ENCODE measurements at regions not wholly inside any gene's neighbourhood (a gene's known extent, or its start where the extent isn't known, plus 50 kb on each side); places are given as distances from the start of the nearest gene placed in this dataset.

- no peaks in the 10 kb centered on the region for H3K9me3 ChIP-seq
- intact Hi-C loops (cut with DNase I): no loop called here
Observed at GRCh38 chr10:65350611-65351010, 1575.2 kb upstream of the LRRTM3 start.

DNA sequence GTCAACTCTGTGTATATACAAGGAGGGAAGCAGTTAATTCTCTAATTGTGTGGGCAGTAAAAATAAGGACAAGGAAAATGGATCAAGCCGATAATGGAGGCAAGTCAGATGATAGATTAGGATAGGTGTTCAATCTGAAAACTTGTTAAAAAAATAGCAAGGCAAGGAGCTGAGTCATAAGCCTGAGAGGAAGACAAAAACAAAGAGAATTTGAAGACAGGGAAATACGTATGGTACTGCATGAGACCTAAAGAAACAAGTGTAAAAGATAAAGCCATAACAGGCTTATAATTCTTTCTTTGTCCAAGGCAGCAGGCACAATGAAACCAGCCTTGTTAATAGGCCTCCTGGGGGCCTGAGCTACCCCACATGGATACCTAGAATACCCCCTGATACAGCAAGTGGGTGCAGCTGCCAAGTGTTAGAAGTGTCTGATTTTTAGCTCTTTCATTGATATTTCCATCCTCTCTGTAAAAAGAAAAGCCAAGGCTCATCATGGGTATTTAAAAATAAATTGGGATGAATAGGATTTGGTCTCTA lies 1570.6 kb upstream of the LRRTM3 start:
- no peak for TF ChIP-seq POLR2A (IDR thresholded peaks at IDR 0.05)
- TF ChIP-seq, protein P1, sequence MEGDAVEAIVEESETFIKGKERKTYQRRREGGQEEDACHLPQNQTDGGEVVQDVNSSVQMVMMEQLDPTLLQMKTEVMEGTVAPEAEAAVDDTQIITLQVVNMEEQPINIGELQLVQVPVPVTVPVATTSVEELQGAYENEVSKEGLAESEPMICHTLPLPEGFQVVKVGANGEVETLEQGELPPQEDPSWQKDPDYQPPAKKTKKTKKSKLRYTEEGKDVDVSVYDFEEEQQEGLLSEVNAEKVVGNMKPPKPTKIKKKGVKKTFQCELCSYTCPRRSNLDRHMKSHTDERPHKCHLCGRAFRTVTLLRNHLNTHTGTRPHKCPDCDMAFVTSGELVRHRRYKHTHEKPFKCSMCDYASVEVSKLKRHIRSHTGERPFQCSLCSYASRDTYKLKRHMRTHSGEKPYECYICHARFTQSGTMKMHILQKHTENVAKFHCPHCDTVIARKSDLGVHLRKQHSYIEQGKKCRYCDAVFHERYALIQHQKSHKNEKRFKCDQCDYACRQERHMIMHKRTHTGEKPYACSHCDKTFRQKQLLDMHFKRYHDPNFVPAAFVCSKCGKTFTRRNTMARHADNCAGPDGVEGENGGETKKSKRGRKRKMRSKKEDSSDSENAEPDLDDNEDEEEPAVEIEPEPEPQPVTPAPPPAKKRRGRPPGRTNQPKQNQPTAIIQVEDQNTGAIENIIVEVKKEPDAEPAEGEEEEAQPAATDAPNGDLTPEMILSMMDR (IDR thresholded peaks at IDR 0.05): no peak
- WGBS, 2 donors: 63 to 66% methylated on average over 2 of the region's 2 CpGs

More at GRCh38 chr10:65350611-65351010, 1575.2 kb upstream of the LRRTM3 start:
- WGBS, 2 donors: 38 to 53% methylated on average over 2 of the region's 3 CpGs
- TF ChIP-seq, protein P1 (IDR thresholded peaks at IDR 0.05): no peak
- TF ChIP-seq POLR2A (IDR thresholded peaks at IDR 0.05): no peak
- DNase-seq: no peak
- H3K36me3 ChIP-seq: no peaks in the 10 kb centered on the region
- H3K27me3 ChIP-seq: no peaks in the 10 kb centered on the region
- no peaks in the 10 kb centered on the region for H3K4me1 ChIP-seq
- H3K4me3 ChIP-seq: no peak overlapping the region
- no peak overlapping the region for H3K27ac ChIP-seq

GRCh38 chr10:65358565-65358964 lies 1567.3 kb upstream of the LRRTM3 start:
- DNase-seq: no peak
- TF ChIP-seq, protein P1 (IDR thresholded peaks at IDR 0.05): no peak
- TF ChIP-seq POLR2A (IDR thresholded peaks at IDR 0.05): no peak
- H3K9me3 ChIP-seq: no peaks in the 10 kb centered on the region
- no peak overlapping the region for H3K27ac ChIP-seq
- intact Hi-C loops (cut with DNase I): no loop called here
- WGBS, 2 donors: 27 to 42% methylated on average over 1 of the region's 1 CpG
- no peaks in the 10 kb centered on the region for H3K36me3 ChIP-seq
- no peaks in the 10 kb centered on the region for H3K4me1 ChIP-seq
- H3K27me3 ChIP-seq: no peaks in the 10 kb centered on the region
- H3K4me3 ChIP-seq: no peak overlapping the region

More for the DNA sequence above, 1570.6 kb upstream of the LRRTM3 start:
- Histone ChIP-seq H3K9me3 (no peaks in the 10 kb centered on the region), H3K36me3 (no peaks in the 10 kb centered on the region), H3K27ac (no peak overlapping the region), H3K4me3 (no peak overlapping the region), H3K4me1 (no peaks in the 10 kb centered on the region), H3K27me3 (no peaks in the 10 kb centered on the region)
- no peak for DNase-seq
- intact Hi-C loops (cut with DNase I): no loop called here

DNA sequence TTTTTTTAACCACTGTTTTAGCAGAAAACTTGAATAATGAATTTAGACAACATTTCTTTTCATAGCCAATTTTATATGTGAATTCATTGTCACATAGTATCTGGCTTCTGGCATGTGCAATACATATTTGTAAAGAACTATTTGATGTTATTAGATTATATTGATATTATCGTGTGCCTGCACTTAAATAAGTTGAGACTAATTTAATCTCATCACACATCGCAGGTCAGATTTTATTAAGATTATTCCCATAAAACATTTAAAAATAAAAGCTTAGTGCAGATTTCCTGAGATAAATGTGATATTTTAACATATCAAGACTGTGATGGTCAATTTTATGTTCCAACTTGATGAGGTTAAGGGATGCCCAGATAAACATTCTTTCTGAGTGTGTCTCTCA lies 1565.3 kb upstream of the LRRTM3 start:
- WGBS, 2 donors: 88 to 96% methylated on average over 2 of the region's 2 CpGs
- Histone ChIP-seq H3K27ac (no peak overlapping the region), H3K36me3 (no peaks in the 10 kb centered on the region)

GRCh38 chr10:65365878-65366277 lies 1560.0 kb upstream of the LRRTM3 start:
- H3K36me3 ChIP-seq: no peaks in the 10 kb centered on the region
- 36 to 41% methylated on average over 1 of the region's 1 CpG for WGBS, 2 donors
- H3K9me3 ChIP-seq: no peaks in the 10 kb centered on the region
- H3K4me1 ChIP-seq: no peaks in the 10 kb centered on the region
- H3K27ac ChIP-seq: no peak overlapping the region
- no peak for DNase-seq
- H3K27me3 ChIP-seq: no peaks in the 10 kb centered on the region
- no peak overlapping the region for H3K4me3 ChIP-seq
- no peak for TF ChIP-seq POLR2A (IDR thresholded peaks at IDR 0.05)
- TF ChIP-seq, protein P1 (IDR thresholded peaks at IDR 0.05): no peak
- intact Hi-C loops (cut with DNase I): no loop called here

More for the DNA sequence above, 1565.3 kb upstream of the LRRTM3 start:
- Histone ChIP-seq H3K4me1 (no peaks in the 10 kb centered on the region), H3K27me3 (no peaks in the 10 kb centered on the region), H3K9me3 (no peaks in the 10 kb centered on the region), H3K4me3 (no peak overlapping the region)
- no peak for DNase-seq
- TF ChIP-seq, protein P1 (IDR thresholded peaks at IDR 0.05): no peak
- TF ChIP-seq POLR2A (IDR thresholded peaks at IDR 0.05): no peak
- intact Hi-C loops (cut with DNase I): no loop called here

All from esophagus squamous epithelium (tissue), 5 donors.